Activated CD8-positive, alpha-beta T cell treated with anti-CD3 and anti-CD28 coated beads, Interleukin-2, amount 10 ng/mL, durations not matched to agents 7 days and 5 days (primary cell): ENCODE measurements at regions not wholly inside any gene's neighbourhood (a gene's known extent, or its start where the extent isn't known, plus 50 kb on each side); places are given as distances from the start of the nearest gene placed in this dataset.

ENCODE experiments used
- ATAC-seq: fragments of 150-1000 bp; cut with Tn5 transposase; one replicate; pipeline ENCODE4 v1.10.0; 2021; ENCODE audit warnings: moderate library complexity
- CTCF ChIA-PET: fragments of 350-600 bp; sonication (Branson Sonifier 250); formaldehyde crosslinking; loops from one replicate; lab custom pipeline; 2021; ENCODE audit warnings: antibody characterized with exemption; lab: Charles Lee
- POLR2A ChIA-PET: fragments of 350-600 bp; sonication (Branson Sonifier 250); formaldehyde crosslinking; loops from one replicate; lab custom pipeline; 2021; ENCODE audit warnings: antibody characterized with exemption; lab: Charles Lee
- DNase-seq: peaks from one replicate; pipeline ENCODE4 v3.0.0-alpha.2; 2020
- H3K27ac Mint-ChIP-seq: one replicate; pipeline ENCODE4 v1.8.0; 2021; ENCODE audit warnings: mild to moderate bottlenecking, mixed read lengths
- H3K27me3 Mint-ChIP-seq: one replicate; pipeline ENCODE4 v1.8.0; 2021; ENCODE audit warnings: low read depth, mixed read lengths
- H3K36me3 Mint-ChIP-seq: one replicate; pipeline ENCODE4 v1.8.0; 2021; ENCODE audit warnings: low read depth, mixed read lengths
- H3K4me1 Mint-ChIP-seq: one replicate; pipeline ENCODE4 v1.8.0; 2021; ENCODE audit warnings: low read depth, mixed read lengths
- H3K4me3 Mint-ChIP-seq: one replicate; pipeline ENCODE4 v1.8.0; 2021; ENCODE audit warnings: mild to moderate bottlenecking, mixed read lengths
- H3K9me3 Mint-ChIP-seq: one replicate; pipeline ENCODE4 v1.8.0; 2022; ENCODE audit warnings: mixed read lengths; ENCODE audit not compliant: insufficient read depth

DNA sequence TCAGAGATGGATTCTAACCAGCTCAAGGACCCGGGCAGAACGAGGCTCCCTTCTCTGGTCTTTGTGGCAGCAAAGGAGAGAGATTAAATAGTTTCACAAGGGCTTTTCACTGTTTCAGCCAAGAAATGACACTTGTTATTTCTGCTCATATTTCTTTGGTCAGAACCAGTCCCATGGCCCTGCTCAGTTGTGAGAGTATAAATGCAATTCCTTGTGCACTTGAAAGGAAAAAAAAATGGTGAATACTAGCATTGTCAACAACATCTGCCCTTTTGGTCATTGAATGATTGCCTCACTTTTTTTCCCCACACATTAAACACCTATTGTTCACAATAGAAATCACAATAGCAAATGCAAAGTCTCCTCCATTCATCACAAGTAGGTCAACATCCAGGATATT lies 104.4 kb downstream of the RDH14 start:
- H3K27ac Mint-ChIP-seq, result no peak overlapping the region
- no peak overlapping the region for H3K4me3 Mint-ChIP-seq
- ChIA-PET CTCF (interaction anchor here (1.1 kb wide), 1 partner anchor 892 kb away, joined by 3 read pairs; no protein-coding TSS in a partner anchor), POLR2A (no interaction called here)
- DNase-seq (no peak), ATAC-seq (no peak)
- H3K9me3 Mint-ChIP-seq, result no peaks in the 10 kb centered on the region
- H3K36me3 Mint-ChIP-seq, result no peaks in the 10 kb centered on the region
- no peaks in the 10 kb centered on the region for H3K4me1 Mint-ChIP-seq
- H3K27me3 Mint-ChIP-seq, result peaks cover 2% of the 10 kb centered on the region

- ChIA-PET POLR2A (no interaction called here), CTCF (no interaction called here)
- Mint-ChIP-seq H3K4me1 (no peaks in the 10 kb centered on the region), H3K4me3 (no peak overlapping the region), H3K36me3 (no peaks in the 10 kb centered on the region), H3K27ac (no peak overlapping the region), H3K27me3 (peaks cover 2% of the 10 kb centered on the region), H3K9me3 (no peaks in the 10 kb centered on the region)
- ATAC-seq (no peak), DNase-seq (no peak)
Observed at GRCh38 chr2:18455236-18455862, 105.1 kb downstream of the RDH14 start.

DNA sequence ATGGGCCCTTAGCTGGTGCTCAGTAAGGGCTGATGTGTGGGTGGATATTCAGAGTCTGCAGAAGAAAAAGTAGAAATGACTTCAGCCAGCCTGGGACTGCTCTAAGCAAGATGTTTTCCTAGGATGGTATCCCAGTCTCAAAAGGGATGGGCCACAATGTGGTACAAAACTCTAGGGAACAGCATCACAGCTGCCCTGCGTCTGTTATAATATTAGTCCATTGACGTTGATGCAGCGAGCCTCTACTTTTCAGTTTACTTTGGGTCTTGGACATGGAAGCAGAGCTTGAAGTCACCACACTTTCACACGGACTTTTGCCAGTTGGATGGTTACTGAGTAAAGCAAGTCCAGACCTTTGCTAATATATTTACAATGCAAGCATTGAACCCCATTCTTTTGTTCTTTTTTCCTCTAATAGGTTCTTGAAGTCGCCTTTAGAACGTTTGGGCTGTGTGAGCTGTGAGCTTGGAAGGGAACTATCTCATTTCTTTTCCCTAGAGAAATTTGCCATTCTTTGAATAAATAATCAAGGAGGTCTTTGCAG lies 105.7 kb downstream of the RDH14 start:
- CTCF ChIA-PET, result no interaction called here
- no peaks in the 10 kb centered on the region for H3K4me1 Mint-ChIP-seq
- peaks cover 2% of the 10 kb centered on the region for H3K27me3 Mint-ChIP-seq

DNA sequence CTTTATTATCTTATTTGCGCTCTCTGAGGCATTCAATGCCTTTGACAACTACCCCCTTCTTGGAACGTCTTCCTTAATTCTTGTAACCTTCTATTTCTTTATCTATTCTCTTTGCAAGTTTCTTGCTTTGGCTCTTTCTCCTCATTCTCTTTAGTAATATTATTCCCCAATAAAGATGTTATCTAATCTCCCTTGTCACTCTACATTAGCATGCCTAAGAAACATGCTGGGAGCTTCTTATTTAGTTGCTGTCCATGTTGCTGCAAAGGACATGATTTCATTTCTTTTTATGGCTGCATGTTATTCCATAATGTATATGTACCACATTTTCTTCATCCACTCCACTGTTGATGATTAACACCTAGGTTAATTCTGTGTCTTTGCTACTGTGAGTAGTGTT lies 113.7 kb downstream of the RDH14 start:
- POLR2A ChIA-PET, result no interaction called here
- no peak for ATAC-seq
- H3K27me3 Mint-ChIP-seq, result peaks cover 11% of the 10 kb centered on the region
- CTCF ChIA-PET, result no interaction called here
- no peak overlapping the region for H3K4me3 Mint-ChIP-seq
- no peaks in the 10 kb centered on the region for H3K36me3 Mint-ChIP-seq
- no peaks in the 10 kb centered on the region for H3K9me3 Mint-ChIP-seq
- no peak overlapping the region for H3K27ac Mint-ChIP-seq
- no peaks in the 10 kb centered on the region for H3K4me1 Mint-ChIP-seq
- no peak for DNase-seq

More for the DNA sequence above, 105.7 kb downstream of the RDH14 start:
- Mint-ChIP-seq H3K36me3 (no peaks in the 10 kb centered on the region), H3K4me3 (no peak overlapping the region), H3K27ac (no peak overlapping the region), H3K9me3 (no peaks in the 10 kb centered on the region)
- DNase-seq (no peak), ATAC-seq (no peak)
- POLR2A ChIA-PET, result no interaction called here

GRCh38 chr2:18445433-18446320 lies 114.8 kb downstream of the RDH14 start:
- Mint-ChIP-seq H3K27me3 (peaks cover 12% of the 10 kb centered on the region), H3K9me3 (no peaks in the 10 kb centered on the region), H3K4me1 (no peaks in the 10 kb centered on the region), H3K27ac (no peak overlapping the region), H3K36me3 (no peaks in the 10 kb centered on the region), H3K4me3 (no peak overlapping the region)
- DNase-seq (no peak), ATAC-seq (no peak)
- POLR2A ChIA-PET, result no interaction called here
- CTCF ChIA-PET, result no interaction called here

DNA sequence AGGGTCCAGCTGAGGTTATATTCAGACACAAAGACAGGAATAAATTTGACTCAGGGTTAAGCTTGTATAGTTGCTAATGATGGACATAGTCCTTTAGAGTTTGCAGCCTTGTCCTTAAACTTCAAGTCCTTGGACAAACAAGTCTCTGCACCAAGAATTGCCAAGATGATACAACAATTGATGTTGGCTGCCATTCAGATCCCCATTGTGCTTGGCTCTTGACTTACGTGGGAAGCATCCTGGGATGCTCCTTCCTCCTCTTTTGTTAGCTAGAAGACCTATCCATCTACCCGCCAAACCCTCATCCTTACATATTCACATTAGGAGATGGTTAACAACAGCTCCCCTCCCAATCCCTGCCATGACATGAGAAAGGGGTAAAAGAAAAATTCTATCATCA lies 115.6 kb downstream of the RDH14 start:
- DNase-seq (no peak), ATAC-seq (no peak)
- ChIA-PET CTCF (no interaction called here), POLR2A (no interaction called here)
- Mint-ChIP-seq H3K4me1 (no peaks in the 10 kb centered on the region), H3K9me3 (no peaks in the 10 kb centered on the region), H3K27me3 (peaks cover 12% of the 10 kb centered on the region), H3K27ac (no peak overlapping the region), H3K4me3 (no peak overlapping the region), H3K36me3 (no peaks in the 10 kb centered on the region)

- peaks cover 10% of the 10 kb centered on the region for H3K27me3 Mint-ChIP-seq
- no peak overlapping the region for H3K4me3 Mint-ChIP-seq
- ATAC-seq (no peak), DNase-seq (no peak)
- POLR2A ChIA-PET, result no interaction called here
- H3K36me3 Mint-ChIP-seq, result no peaks in the 10 kb centered on the region
- H3K4me1 Mint-ChIP-seq, result no peaks in the 10 kb centered on the region
- CTCF ChIA-PET, result no interaction called here
- H3K27ac Mint-ChIP-seq, result no peak overlapping the region
- H3K9me3 Mint-ChIP-seq, result no peaks in the 10 kb centered on the region
Observed at GRCh38 chr2:18441583-18441982, 118.9 kb downstream of the RDH14 start.

DNA sequence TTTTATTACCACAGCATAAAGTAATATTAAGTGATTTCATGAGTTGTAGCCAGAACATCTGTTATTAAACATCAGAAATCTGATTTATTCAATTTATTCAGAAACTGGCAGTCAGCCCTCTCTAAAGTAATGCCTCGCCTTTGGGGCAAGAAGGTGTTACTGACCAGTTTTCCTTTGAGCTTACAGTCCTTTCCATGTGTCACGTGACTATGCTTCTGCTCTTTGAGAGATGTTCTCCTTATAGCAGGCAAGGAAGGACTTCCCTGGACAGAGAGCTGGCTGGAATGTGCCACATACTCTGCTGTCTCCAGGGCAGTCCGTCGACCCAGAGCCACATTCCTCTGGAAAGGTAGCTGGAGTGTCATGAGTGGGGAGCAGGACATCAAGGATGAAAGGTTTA lies 119.7 kb downstream of the RDH14 start:
- Mint-ChIP-seq H3K36me3 (no peaks in the 10 kb centered on the region), H3K4me3 (no peak overlapping the region), H3K27me3 (peaks cover 14% of the 10 kb centered on the region), H3K9me3 (no peaks in the 10 kb centered on the region), H3K4me1 (no peaks in the 10 kb centered on the region), H3K27ac (no peak overlapping the region)
- no peak for DNase-seq
- CTCF ChIA-PET, result no interaction called here
- ATAC-seq, result no peak
- POLR2A ChIA-PET, result no interaction called here

GRCh38 chr2:18440141-18440661 lies 120.3 kb downstream of the RDH14 start:
- Mint-ChIP-seq H3K9me3 (no peaks in the 10 kb centered on the region), H3K27me3 (peaks cover 12% of the 10 kb centered on the region), H3K4me3 (no peak overlapping the region), H3K27ac (no peak overlapping the region), H3K36me3 (no peaks in the 10 kb centered on the region), H3K4me1 (no peaks in the 10 kb centered on the region)
- no peak for DNase-seq
- no peak for ATAC-seq
- POLR2A ChIA-PET, result no interaction called here
- CTCF ChIA-PET, result no interaction called here

- Mint-ChIP-seq H3K9me3 (no peaks in the 10 kb centered on the region), H3K27ac (no peak overlapping the region), H3K4me1 (no peaks in the 10 kb centered on the region), H3K27me3 (peaks cover 12% of the 10 kb centered on the region), H3K4me3 (no peak overlapping the region), H3K36me3 (no peaks in the 10 kb centered on the region)
- POLR2A ChIA-PET, result no interaction called here
- no peak for DNase-seq
- no peak for ATAC-seq
- CTCF ChIA-PET, result no interaction called here
Observed at GRCh38 chr2:18439716-18440115, 120.7 kb downstream of the RDH14 start.

DNA sequence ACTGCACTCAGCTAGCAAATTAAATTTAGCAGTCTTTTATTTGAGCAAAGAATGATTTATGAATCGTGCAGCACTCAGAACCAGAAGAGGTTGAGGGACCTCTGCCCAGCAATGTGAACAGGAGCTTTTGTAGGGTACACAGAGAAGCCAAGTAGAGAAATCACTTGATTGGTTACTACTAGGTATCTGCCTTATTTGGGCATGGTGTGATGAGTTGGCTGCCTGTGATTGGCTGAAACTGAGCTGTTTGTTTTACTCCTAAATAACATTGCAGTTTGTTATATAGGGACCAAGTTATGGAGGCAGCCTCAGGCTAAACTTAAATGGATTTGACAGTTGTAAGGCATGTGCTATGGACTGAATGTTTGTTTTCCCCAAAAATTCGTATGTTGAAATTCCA lies 122.5 kb downstream of the RDH14 start:
- DNase-seq (no peak), ATAC-seq (no peak)
- CTCF ChIA-PET, result interaction anchor here (1.0 kb wide), 1 partner anchor 83 kb away, joined by 3 read pairs; no protein-coding TSS in a partner anchor
- Mint-ChIP-seq H3K4me3 (no peak overlapping the region), H3K27ac (no peak overlapping the region), H3K36me3 (no peaks in the 10 kb centered on the region), H3K27me3 (peaks cover 17% of the 10 kb centered on the region), H3K4me1 (no peaks in the 10 kb centered on the region), H3K9me3 (no peaks in the 10 kb centered on the region)
- POLR2A ChIA-PET, result no interaction called here

DNA sequence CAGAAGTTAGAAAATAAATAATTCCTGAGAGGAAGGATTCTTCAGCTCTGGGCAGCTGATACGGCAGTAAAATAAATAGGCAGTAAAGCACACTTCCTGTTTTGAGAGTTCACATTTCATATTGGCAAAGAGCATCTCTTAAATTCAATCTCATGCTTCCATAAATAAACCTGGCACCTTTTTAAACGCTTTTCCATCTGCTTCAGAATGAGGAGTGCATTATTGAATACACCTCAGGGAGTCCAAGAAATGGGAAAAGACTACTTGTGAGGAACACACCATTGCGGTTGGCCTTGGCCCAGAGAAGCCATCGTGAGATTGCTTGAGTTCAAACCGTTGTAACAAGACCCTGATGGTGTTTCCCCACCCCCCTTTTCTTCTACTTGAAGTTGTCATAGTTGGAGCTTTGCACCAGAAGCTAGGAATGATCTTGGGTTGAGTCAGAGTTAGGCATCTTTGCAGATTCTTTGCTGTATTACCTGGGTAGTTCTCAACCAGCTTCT lies 123.9 kb downstream of the RDH14 start:
- DNase-seq (no peak), ATAC-seq (no peak)
- H3K9me3 Mint-ChIP-seq, result no peaks in the 10 kb centered on the region
- no peak overlapping the region for H3K4me3 Mint-ChIP-seq
- no peaks in the 10 kb centered on the region for H3K4me1 Mint-ChIP-seq
- ChIA-PET CTCF (interaction anchor here (0.6 kb wide), 1 partner anchor 387 kb away, joined by 3 read pairs; no protein-coding TSS in a partner anchor), POLR2A (no interaction called here)
- no peaks in the 10 kb centered on the region for H3K36me3 Mint-ChIP-seq
- peaks cover 11% of the 10 kb centered on the region for H3K27me3 Mint-ChIP-seq
- H3K27ac Mint-ChIP-seq, result no peak overlapping the region
